Activated CD4-positive, alpha-beta T cell treated with anti-CD3 and anti-CD28 coated beads for 36 hours (primary cell): ENCODE measurements at regions not wholly inside any gene's neighbourhood (a gene's known extent, or its start where the extent isn't known, plus 50 kb on each side); places are given as distances from the start of the nearest gene placed in this dataset.

Source experiments
- ATAC-seq: fragments of 200-7000 bp; cut with Tn5 transposase; one replicate; pipeline ENCODE4 v1.10.0; 2021; ENCODE audit warnings: mild to moderate bottlenecking, moderate library complexity
- CTCF ChIA-PET: fragments of 350-600 bp; sonication (Branson Sonifier 250); formaldehyde crosslinking; loops from one replicate; lab custom pipeline; 2021; ENCODE audit warnings: antibody characterized with exemption; lab: Charles Lee
- POLR2A ChIA-PET: fragments of 350-600 bp; sonication (Branson Sonifier 250); formaldehyde crosslinking; loops from one replicate; lab custom pipeline; 2021; ENCODE audit warnings: antibody characterized with exemption, inconsistent platforms; lab: Charles Lee
- DNase-seq: peaks from one replicate; pipeline ENCODE4 v3.0.0-alpha.2; 2020
- H3K27ac Mint-ChIP-seq: one replicate; pipeline ENCODE4 v1.8.0; 2021; ENCODE audit warnings: mixed read lengths
- H3K27me3 Mint-ChIP-seq: one replicate; pipeline ENCODE4 v1.8.0; 2021; ENCODE audit warnings: mixed read lengths
- H3K36me3 Mint-ChIP-seq: one replicate; pipeline ENCODE4 v1.8.0; 2021; ENCODE audit warnings: low read depth, mixed read lengths
- H3K4me1 Mint-ChIP-seq: one replicate; pipeline ENCODE4 v1.8.0; 2021; ENCODE audit warnings: mixed read lengths
- H3K4me3 Mint-ChIP-seq: one replicate; pipeline ENCODE4 v1.8.0; 2021; ENCODE audit warnings: mild to moderate bottlenecking, moderate library complexity, mixed read lengths
- H3K9me3 Mint-ChIP-seq: one replicate; pipeline ENCODE4 v1.8.0; 2021; ENCODE audit warnings: low read depth, mixed read lengths
- intact Hi-C, 2 experiments: fragments of 100-400 bp; cut with DNase I in 1 of 2; cut with micrococcal nuclease in 1 of 2; formaldehyde crosslinking; loops; one replicate each; pipeline versions ENCODE4 v1.14.2 to v1.15.1; 2022 to 2024; cut with DNase I, micrococcal nuclease

DNA sequence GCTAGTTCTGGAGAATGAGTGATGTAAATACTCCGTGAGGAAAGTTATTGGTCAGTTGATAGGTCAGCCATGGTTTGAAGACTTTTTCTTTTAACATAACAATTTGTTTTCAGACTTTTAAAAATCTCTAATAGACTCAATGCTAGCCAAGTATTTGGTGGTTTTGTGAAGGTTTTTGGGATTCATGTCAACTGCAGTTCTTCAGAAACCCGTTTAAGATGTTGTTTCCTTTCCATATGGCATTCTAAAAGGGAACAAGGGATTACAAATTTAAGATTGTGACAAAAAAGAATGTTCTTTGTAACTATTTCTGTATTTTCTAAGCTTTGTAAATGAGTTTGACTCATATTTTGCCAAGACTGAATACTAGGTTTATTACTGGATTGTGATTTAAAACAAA lies 281.7 kb upstream of the COL8A1 start:
- no peak overlapping the region for H3K27ac Mint-ChIP-seq
- no peak overlapping the region for H3K4me3 Mint-ChIP-seq
- no peaks in the 10 kb centered on the region for H3K27me3 Mint-ChIP-seq
- H3K36me3 Mint-ChIP-seq = no peaks in the 10 kb centered on the region
- H3K4me1 Mint-ChIP-seq = no peaks in the 10 kb centered on the region
- intact Hi-C loops = no loop called here
- H3K9me3 Mint-ChIP-seq = peaks cover 3% of the 10 kb centered on the region
- ChIA-PET POLR2A (no interaction called here), CTCF (no interaction called here)
- ATAC-seq (no peak), DNase-seq (no peak)

DNA sequence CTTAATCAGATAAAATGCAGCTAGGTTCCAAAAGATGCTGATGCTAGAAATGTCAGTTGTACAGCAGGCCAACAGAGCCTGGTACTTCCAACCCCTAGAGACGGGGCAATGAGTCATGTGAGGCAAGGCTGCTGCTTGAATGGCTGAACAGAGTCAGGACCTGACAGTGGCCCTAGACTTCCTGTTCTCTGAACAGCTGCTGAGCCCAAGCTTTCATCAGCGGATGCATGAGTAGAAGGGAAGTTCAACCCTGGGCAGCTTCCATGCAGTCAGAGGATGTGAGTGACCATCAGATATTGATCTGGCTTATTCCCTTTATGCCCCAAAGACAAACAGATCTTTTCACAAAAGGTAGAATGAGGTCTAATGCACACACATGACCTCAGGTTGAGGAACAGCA lies 282.9 kb upstream of the COL8A1 start:
- no peak for ATAC-seq

DNA sequence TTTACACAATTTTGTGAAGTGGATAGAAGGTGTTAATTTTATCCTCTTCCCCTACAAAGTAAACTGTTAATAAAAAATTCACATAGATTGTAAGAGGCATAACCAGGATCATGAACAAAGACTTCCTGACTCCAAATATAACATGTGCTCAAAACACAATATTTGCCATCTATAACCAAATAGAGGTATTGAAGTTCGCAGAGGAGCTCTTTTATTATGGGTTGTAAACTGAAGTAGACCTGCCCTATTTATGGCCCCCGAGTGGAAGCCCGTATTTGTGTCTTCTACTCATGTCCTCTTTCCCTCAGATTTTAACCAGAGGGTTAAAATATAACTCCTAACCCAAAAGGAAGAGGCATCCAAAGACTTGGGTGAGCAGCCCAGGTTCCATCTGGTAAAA lies 285.6 kb upstream of the COL8A1 start:
- no peak overlapping the region for H3K4me3 Mint-ChIP-seq
- H3K4me1 Mint-ChIP-seq = no peaks in the 10 kb centered on the region
- H3K9me3 Mint-ChIP-seq = peaks cover 3% of the 10 kb centered on the region
- POLR2A ChIA-PET = no interaction called here
- no peaks in the 10 kb centered on the region for H3K36me3 Mint-ChIP-seq
- DNase-seq = no peak
- no peak for ATAC-seq
- CTCF ChIA-PET = no interaction called here
- intact Hi-C loops = no loop called here
- H3K27me3 Mint-ChIP-seq = no peaks in the 10 kb centered on the region
- no peak overlapping the region for H3K27ac Mint-ChIP-seq

More for the DNA sequence above, 282.9 kb upstream of the COL8A1 start:
- POLR2A ChIA-PET = no interaction called here
- H3K9me3 Mint-ChIP-seq = peaks cover 3% of the 10 kb centered on the region
- no peak for DNase-seq
- H3K36me3 Mint-ChIP-seq = no peaks in the 10 kb centered on the region
- CTCF ChIA-PET = no interaction called here
- H3K27me3 Mint-ChIP-seq = no peaks in the 10 kb centered on the region
- intact Hi-C loops = no loop called here
- no peaks in the 10 kb centered on the region for H3K4me1 Mint-ChIP-seq
- H3K4me3 Mint-ChIP-seq = no peak overlapping the region
- no peak overlapping the region for H3K27ac Mint-ChIP-seq

DNA sequence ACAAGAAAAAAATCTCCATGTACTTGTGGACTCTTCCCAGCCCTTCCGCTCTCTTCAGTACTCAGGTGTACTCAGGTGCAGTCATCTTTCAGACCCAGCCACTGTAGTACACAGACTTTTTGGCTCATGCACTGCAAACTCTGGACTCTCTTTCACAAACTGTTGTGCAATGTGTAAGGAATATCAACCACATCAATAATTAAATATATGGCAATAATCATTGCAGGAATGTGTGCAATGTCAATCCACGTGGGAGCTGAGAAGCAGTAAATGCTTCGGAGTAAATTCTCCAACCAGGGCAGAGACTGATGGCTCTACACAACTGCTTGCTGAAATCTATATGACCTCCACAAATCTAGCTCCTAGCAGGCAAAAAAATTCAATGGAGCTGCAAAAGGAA lies 287.3 kb upstream of the COL8A1 start:
- ATAC-seq (no peak), DNase-seq (no peak)
- Mint-ChIP-seq H3K4me1 (no peaks in the 10 kb centered on the region), H3K4me3 (no peak overlapping the region), H3K9me3 (no peaks in the 10 kb centered on the region), H3K27me3 (no peaks in the 10 kb centered on the region), H3K36me3 (no peaks in the 10 kb centered on the region), H3K27ac (no peak overlapping the region)
- POLR2A ChIA-PET = no interaction called here
- intact Hi-C loops = no loop called here
- CTCF ChIA-PET = no interaction called here

DNA sequence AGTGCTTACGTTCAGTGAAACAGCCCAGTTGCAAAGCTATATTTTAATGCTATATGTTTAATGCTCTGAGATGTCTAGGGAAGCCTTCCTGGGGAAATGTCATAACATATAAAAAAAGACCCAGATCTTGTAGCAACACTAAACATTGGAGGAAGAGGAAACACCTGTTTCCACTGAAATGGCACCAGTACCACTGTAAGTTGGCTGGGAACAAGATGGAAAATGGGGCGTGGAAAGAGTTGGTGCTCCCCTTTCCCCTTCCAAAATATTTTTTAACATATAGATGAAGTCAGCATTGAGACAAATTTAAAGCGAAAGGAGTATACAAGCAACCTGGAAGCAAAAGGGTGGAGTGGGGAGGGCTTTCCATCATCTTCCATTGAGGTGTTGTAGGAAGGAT lies 289.9 kb upstream of the COL8A1 start:
- H3K4me1 Mint-ChIP-seq = no peaks in the 10 kb centered on the region
- ChIA-PET CTCF (interaction anchor here (0.6 kb wide), 1 partner anchor 78 kb away, joined by 3 read pairs; no protein-coding TSS in a partner anchor), POLR2A (no interaction called here)
- H3K4me3 Mint-ChIP-seq = no peak overlapping the region
- ATAC-seq (no peak), DNase-seq (no peak)
- no peaks in the 10 kb centered on the region for H3K9me3 Mint-ChIP-seq
- H3K27ac Mint-ChIP-seq = no peak overlapping the region
- intact Hi-C loops = no loop called here
- H3K27me3 Mint-ChIP-seq = no peaks in the 10 kb centered on the region
- H3K36me3 Mint-ChIP-seq = no peaks in the 10 kb centered on the region

DNA sequence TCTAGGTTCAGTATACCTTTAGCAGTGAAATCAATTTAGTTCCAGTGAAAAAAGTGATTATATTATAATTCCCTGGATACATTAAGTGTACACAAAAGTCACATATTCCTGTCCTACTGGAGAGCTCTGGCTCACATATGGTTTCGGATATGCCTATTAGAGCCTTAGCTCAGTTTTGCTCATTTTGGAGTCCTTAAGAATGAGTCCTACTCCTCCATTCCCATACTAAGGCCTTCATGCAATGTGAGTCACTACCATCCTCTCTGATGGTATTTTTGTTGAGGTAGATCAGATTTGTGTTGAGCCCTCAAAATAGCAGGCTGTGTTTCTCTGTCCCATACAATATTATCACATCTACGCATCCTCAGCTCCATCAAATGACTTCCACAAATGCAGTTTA lies 294.2 kb upstream of the COL8A1 start:
- Mint-ChIP-seq H3K36me3 (no peaks in the 10 kb centered on the region), H3K27me3 (no peaks in the 10 kb centered on the region), H3K9me3 (no peaks in the 10 kb centered on the region), H3K4me3 (no peak overlapping the region), H3K27ac (no peak overlapping the region), H3K4me1 (no peaks in the 10 kb centered on the region)
- ATAC-seq (no peak), DNase-seq (no peak)
- ChIA-PET CTCF (no interaction called here), POLR2A (no interaction called here)
- intact Hi-C loops = no loop called here

DNA sequence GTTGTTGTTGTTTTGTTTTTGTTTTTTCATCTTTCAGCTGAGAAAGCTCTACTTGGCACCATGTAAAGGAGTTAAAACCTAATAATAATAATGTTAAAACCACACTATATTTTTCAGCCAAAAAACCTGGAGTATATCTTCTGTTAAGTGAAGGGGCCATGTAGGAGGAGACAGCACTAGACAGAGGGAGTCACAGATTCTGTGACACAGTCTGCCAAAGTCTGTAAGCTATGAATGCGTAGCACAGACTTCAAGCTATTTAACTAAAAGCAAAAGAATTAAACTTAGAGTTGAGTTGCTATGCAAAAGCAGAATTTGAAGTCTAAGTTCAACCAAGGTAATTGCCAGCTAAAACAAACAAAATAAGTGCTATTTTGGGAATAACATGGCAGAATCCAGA lies 296.0 kb upstream of the COL8A1 start:
- H3K36me3 Mint-ChIP-seq = no peaks in the 10 kb centered on the region
- no peak overlapping the region for H3K4me3 Mint-ChIP-seq
- ATAC-seq (no peak), DNase-seq (no peak)
- no peaks in the 10 kb centered on the region for H3K9me3 Mint-ChIP-seq
- intact Hi-C loops = no loop called here
- ChIA-PET POLR2A (no interaction called here), CTCF (no interaction called here)
- no peaks in the 10 kb centered on the region for H3K27me3 Mint-ChIP-seq
- no peaks in the 10 kb centered on the region for H3K4me1 Mint-ChIP-seq
- H3K27ac Mint-ChIP-seq = no peak overlapping the region

DNA sequence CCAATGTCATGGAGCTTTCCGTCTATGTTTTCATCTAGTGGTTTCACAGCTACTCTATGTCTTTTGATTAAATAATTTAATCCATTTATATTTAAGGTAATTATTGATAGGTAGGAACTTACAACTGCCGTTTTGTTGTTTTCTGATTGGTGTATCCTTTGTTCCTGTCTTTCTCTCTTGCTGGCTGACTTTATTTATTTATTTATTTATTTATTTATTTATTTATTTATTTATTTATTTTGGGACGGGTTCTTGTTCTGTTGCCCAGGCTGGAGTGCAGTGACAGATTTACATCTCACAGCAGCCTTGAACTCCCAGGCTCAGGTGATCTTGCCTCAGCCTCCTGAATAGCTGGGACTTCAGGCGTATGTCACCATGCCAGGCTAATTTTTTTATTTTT lies 299.2 kb upstream of the COL8A1 start:
- no peak for ATAC-seq

DNA sequence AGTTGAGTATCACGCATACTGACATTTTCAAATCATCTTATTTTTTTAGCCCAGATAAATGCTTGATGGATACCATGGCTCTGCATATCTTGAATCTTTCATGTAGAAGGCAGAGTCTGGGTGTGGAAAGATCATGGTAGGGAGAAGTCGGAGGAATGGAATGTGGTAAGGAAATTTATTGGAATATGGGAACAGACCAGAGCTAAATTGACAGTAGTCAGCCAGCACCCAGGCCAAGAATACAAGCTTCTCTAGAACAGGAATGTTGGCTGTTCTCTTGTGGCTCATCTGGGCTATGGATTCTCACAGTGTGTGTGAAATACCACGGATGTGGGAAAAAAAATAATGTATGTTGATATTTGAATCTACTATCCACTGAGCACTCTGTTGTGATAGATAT lies 305.7 kb upstream of the COL8A1 start:
- no peak overlapping the region for H3K27ac Mint-ChIP-seq
- ChIA-PET POLR2A (no interaction called here), CTCF (no interaction called here)
- H3K4me1 Mint-ChIP-seq = no peaks in the 10 kb centered on the region
- H3K27me3 Mint-ChIP-seq = peaks cover 2% of the 10 kb centered on the region
- no peaks in the 10 kb centered on the region for H3K9me3 Mint-ChIP-seq
- DNase-seq = no peak
- H3K36me3 Mint-ChIP-seq = no peaks in the 10 kb centered on the region
- no peak for ATAC-seq
- intact Hi-C loops = no loop called here
- no peak overlapping the region for H3K4me3 Mint-ChIP-seq

More for the DNA sequence above, 299.2 kb upstream of the COL8A1 start:
- Mint-ChIP-seq H3K4me1 (no peaks in the 10 kb centered on the region), H3K27me3 (no peaks in the 10 kb centered on the region), H3K27ac (no peak overlapping the region), H3K4me3 (no peak overlapping the region), H3K36me3 (no peaks in the 10 kb centered on the region), H3K9me3 (no peaks in the 10 kb centered on the region)
- DNase-seq = no peak
- CTCF ChIA-PET = interaction anchor here (0.6 kb wide), 1 partner anchor 133 kb away, joined by 3 read pairs; no protein-coding TSS in a partner anchor
- intact Hi-C loops = no loop called here
- POLR2A ChIA-PET = no interaction called here

DNA sequence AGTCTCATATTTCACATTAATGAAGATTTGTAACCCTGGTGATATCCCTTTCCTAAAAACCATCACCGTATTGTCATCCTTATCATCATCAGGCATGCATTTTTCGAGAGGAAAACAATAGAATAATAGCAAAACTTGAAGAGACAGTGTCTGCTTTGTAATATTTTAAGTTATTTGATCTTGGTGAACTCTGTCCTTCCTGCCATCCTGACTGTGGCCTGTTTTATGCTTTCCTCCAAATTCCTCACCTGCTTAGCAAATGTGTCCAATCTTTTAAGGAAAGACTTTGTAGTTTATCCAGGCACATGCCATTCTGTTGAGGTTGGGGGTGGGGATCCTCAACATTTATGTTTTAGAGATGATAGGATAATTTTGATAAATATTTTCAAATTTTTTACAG lies 306.1 kb upstream of the COL8A1 start:
- DNase-seq (no peak), ATAC-seq (no peak)
- H3K4me3 Mint-ChIP-seq = no peak overlapping the region
- H3K4me1 Mint-ChIP-seq = no peaks in the 10 kb centered on the region
- POLR2A ChIA-PET = no interaction called here
- intact Hi-C loops = no loop called here
- peaks cover 2% of the 10 kb centered on the region for H3K27me3 Mint-ChIP-seq
- no peak overlapping the region for H3K27ac Mint-ChIP-seq
- no peaks in the 10 kb centered on the region for H3K36me3 Mint-ChIP-seq
- H3K9me3 Mint-ChIP-seq = no peaks in the 10 kb centered on the region
- CTCF ChIA-PET = no interaction called here

DNA sequence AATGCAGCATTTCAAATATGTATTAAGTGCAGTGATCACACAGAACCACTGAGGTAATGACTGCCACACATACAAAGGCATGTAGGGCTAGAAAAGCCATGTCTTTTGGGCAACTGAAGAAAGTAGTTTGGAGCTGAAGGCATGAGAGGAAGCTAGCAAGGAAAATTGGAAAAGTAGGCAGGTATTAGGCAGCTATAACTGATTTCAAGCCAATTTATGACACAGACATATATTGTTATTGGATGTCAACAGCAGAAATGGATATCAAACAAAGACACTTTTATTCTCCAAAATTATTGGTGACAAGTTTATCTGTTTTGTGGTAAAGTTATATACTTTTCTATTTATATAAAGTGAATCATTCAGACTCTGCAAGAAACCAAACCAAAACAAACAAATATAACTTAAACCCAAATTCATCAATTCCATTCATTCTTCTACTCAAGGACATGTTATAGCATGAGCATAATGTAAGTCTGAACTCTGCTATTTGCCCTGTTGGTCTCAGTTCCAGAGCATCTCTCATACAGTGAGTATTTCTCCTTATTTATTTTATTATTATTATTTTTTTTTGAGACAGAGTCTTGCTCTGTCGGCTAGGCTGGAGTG lies 307.4 kb upstream of the COL8A1 start:
- ChIA-PET POLR2A (no interaction called here), CTCF (no interaction called here)
- no peaks in the 10 kb centered on the region for H3K36me3 Mint-ChIP-seq
- intact Hi-C loops = no loop called here
- H3K4me1 Mint-ChIP-seq = no peaks in the 10 kb centered on the region
- ATAC-seq (no peak), DNase-seq (no peak)
- no peaks in the 10 kb centered on the region for H3K9me3 Mint-ChIP-seq
- peaks cover 2% of the 10 kb centered on the region for H3K27me3 Mint-ChIP-seq
- no peak overlapping the region for H3K4me3 Mint-ChIP-seq
- no peak overlapping the region for H3K27ac Mint-ChIP-seq

DNA sequence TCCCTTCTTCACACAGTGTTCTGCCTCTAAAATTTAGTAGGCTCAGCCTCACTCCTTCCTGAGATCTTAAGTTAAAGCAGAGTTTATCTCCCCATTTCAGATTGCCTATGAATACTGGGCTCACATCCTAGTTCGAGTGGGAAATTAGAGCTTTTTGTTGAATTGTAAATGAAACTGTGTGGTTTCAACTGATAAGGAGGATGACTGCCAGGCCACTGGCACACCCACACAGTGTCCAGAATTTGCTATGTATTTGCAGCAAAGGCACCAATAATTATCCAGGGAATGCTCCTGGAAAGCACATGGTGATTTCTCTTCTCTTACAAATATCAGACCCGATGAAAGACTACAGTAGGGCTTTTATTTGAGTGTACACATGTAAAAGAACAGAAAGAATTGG lies 308.1 kb upstream of the COL8A1 start:
- ATAC-seq = no peak
- intact Hi-C loops = no loop called here
- no peak overlapping the region for H3K4me3 Mint-ChIP-seq
- H3K27ac Mint-ChIP-seq = no peak overlapping the region
- H3K27me3 Mint-ChIP-seq = peaks cover 2% of the 10 kb centered on the region
- H3K9me3 Mint-ChIP-seq = no peaks in the 10 kb centered on the region
- DNase-seq = no peak
- POLR2A ChIA-PET = no interaction called here
- CTCF ChIA-PET = no interaction called here
- no peaks in the 10 kb centered on the region for H3K4me1 Mint-ChIP-seq
- H3K36me3 Mint-ChIP-seq = no peaks in the 10 kb centered on the region

DNA sequence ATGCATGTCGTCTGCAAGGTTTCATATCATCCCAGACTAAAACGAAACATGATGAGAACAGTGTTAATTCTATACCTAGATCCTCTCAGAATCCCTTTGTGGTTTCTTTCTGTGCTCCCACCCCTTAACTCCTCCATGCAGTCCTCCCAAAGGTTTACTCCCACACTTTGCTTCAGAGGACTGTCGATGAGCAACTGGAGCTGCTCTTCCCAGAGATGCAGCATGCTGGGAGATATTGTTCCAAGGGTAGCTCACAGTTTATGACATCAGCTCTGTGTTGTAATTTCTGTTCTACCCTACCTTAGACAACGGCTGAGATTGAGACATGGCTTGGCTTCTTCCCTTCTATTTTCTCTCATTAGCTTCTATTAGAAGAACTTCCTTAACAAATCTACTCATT lies 313.0 kb upstream of the COL8A1 start:
- intact Hi-C loops = no loop called here
- Mint-ChIP-seq H3K4me3 (no peak overlapping the region), H3K9me3 (no peaks in the 10 kb centered on the region), H3K36me3 (no peaks in the 10 kb centered on the region), H3K4me1 (no peaks in the 10 kb centered on the region), H3K27ac (no peak overlapping the region), H3K27me3 (no peaks in the 10 kb centered on the region)
- ChIA-PET POLR2A (no interaction called here), CTCF (no interaction called here)
- DNase-seq (no peak), ATAC-seq (no peak)
